GM19043 (cell line): ENCODE measurements at regions not wholly inside any gene's neighbourhood (a gene's known extent, or its start where the extent isn't known, plus 50 kb on each side); places are given as distances from the start of the nearest gene placed in this dataset.
"Not testable (repeated sequence)": the region's sequence is repeated elsewhere in the genome, so short reads cannot be mapped to it uniquely, and the experiment has no call there.

Experiments
- ATAC-seq: cut with Tn5 transposase; IDR thresholded peaks from one replicate; pipeline ENCODE4 v1.9.1; 2021; ENCODE audit warnings: low read depth; ENCODE audit not compliant: unreplicated experiment

DNA sequence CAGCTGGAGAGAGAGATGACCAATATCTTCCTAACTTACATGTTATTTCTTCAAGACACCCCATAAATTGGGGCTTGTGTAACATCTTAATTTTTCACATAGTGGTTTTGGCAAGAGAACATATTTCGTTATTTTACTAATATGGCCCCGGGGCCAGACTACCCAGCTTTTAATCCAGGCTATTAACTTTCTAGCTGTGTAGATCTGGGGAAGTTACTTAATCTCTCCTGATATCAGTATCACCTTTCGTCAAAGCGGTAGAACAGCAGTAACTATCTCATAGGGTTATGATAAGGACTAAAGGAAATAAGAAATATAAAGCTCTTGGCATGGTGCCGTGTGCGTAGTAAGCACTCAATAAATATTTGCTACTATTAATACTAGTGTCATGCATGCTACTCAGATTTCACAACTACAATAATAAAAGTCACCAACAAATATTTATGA, 71.6 kb upstream of the LYZL1 start:
- ATAC-seq = no peak

DNA sequence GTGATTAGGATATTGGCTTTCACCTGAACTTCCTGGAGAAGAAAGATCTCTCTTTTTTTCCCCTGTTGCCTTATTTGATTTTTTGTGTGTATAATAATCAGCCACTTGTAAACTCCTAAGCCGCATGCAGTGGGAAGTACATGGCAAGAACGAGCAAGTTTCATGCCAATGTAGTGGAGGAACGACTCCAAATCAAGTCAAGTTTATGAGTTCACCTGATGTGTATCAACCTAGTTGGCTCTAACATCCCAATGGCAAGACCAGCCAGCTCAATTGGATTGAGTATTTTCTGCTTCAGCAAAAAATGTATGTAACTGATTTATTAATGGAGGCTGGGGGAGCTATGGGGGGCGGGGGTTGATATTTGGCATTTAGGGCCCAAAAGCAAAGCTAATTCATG, 65.5 kb upstream of the LYZL1 start:
- no peak for ATAC-seq

- no peak for ATAC-seq
Measured at GRCh38 chr10:29224631-29225030, 64.2 kb upstream of the LYZL1 start.

DNA sequence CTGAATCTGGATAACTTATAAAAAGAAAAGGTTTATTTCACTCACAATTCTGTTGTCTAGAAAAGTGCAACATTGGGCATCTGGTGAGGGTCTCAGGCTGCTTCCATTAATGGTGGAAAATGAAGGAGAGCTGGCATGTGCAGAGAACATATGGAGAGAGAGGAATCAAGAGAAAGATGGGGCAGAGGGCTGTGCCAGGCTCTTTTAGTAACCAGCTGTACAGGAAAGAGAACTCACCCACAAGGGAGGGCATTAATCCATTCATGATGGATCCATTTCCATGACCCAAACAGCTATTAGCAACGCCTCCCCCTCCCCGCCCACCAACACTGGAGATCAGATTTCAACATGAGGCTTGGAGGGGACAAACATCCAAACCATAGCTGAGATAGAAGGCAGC, 61.7 kb upstream of the LYZL1 start:
- ATAC-seq = no peak

DNA sequence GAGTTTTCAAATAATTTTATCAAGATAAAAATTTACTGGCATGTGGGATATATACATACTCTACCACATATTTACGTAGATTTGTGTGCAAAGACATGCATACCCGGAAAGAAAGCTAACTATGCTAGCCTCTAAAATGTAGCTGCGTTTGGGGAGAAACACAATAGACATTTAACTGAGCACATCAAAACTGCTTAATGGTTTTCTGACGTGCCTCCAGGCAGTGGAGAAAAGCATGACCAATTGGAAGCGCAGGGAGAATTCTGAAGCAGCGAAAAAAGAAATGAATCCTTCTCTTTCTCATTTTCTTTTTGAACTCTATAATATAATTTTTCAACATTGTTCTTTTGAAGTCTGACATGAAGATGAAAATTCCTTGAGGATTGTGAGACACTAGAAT, 60.3 kb upstream of the LYZL1 start:
- no peak for ATAC-seq

DNA sequence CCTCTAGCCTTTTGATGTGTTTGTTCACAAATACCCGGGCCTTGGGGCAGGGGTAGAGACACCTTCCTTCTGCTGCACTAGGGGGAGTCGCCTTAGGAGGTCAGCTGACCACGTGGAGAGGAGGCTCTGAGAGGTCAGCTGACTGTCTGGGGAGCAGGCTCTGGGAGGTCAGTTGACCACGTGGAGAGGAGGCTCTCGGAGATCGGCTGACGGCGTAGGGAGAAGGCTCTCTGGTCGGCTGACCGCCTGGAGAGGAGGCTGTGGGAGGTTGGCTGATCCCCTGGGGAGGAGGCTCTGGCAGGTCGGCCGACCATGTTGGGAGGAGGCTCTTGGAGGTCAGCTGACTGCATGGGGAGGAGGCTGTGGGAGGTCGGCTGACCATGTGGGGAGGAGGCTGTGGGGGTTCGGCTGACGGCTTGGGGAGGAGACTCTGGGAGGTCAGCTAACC, 59.6 kb upstream of the LYZL1 start:
- no peak for ATAC-seq

- ATAC-seq = not testable (repeated sequence)
Measured at GRCh38 chr10:29236910-29237309, 52.0 kb upstream of the LYZL1 start.

- no peak for ATAC-seq
Measured at GRCh38 chr10:29237786-29238185, 51.1 kb upstream of the LYZL1 start.

DNA sequence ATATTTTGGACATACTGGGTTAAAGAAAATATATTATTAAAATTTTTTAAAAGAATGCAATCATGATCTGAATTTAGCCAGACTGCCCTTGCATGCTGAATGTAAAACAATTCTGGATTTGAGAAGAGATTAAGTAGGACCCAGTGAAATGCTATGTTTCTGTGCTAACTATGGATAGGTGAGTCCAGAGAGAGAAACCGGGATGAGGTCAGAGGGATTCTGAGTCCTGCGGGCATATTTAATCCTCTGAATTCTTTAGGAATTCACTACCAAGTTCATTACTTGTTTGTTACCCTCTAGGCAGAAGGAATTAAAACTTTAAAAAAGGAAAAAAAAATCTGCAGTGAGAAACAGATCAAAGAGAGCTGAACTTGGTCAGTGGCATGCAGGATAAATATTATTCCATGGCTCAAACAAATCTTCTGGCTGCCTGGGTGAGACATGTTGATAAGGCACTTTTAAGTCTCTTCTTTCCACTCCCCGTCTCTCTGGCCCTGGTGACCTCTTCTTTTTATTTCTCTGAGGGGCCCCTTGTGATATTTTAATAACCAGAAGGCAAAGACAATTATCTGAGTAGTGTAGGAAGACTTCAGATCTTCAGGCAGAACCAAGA, 50.2 kb upstream of the LYZL1 start:
- no peak for ATAC-seq
